Activated T-helper 17 cell treated with anti-CD3 and anti-CD28 coated beads, Interleukin-2, amount 50 U/mL, for 72 hours (primary cell): ENCODE measurements at regions not wholly inside any gene's neighbourhood (a gene's known extent, or its start where the extent isn't known, plus 50 kb on each side); places are given as distances from the start of the nearest gene placed in this dataset.

ENCODE experiments used
- ATAC-seq: fragments of 150-1000 bp; cut with Tn5 transposase; replicated peaks from 2 replicates; pipeline ENCODE4 v1.10.0; 2021; ENCODE audit warnings: mild to moderate bottlenecking, moderate library complexity
- H3K27ac Mint-ChIP-seq: one replicate; pipeline ENCODE4 v1.8.0; 2022; ENCODE audit warnings: mixed read lengths
- H3K27me3 Mint-ChIP-seq: one replicate; pipeline ENCODE4 v1.8.0; 2022; ENCODE audit warnings: mixed read lengths
- H3K36me3 Mint-ChIP-seq: one replicate; pipeline ENCODE4 v1.8.0; 2022; ENCODE audit warnings: low read depth, mild to moderate bottlenecking, mixed read lengths
- H3K4me1 Mint-ChIP-seq: one replicate; pipeline ENCODE4 v1.8.0; 2022; ENCODE audit warnings: mixed read lengths
- H3K4me3 Mint-ChIP-seq: one replicate; pipeline ENCODE4 v1.8.0; 2022; ENCODE audit warnings: mild to moderate bottlenecking, mixed read lengths
- H3K9me3 Mint-ChIP-seq: one replicate; pipeline ENCODE4 v1.8.0; 2022; ENCODE audit warnings: mixed read lengths

- Mint-ChIP-seq H3K27ac (no peak overlapping the region), H3K4me1 (no peaks in the 10 kb centered on the region), H3K27me3 (peaks cover 24% of the 10 kb centered on the region), H3K4me3 (no peak overlapping the region), H3K36me3 (no peaks in the 10 kb centered on the region), H3K9me3 (no peaks in the 10 kb centered on the region)
- no peak for ATAC-seq
Observed at GRCh38 chr12:127383281-127383680, 883.7 kb upstream of the TMEM132C start.

- no peak overlapping the region for H3K27ac Mint-ChIP-seq
- peaks cover 24% of the 10 kb centered on the region for H3K27me3 Mint-ChIP-seq
- no peak for ATAC-seq
- no peaks in the 10 kb centered on the region for H3K36me3 Mint-ChIP-seq
- no peak overlapping the region for H3K4me3 Mint-ChIP-seq
- no peaks in the 10 kb centered on the region for H3K4me1 Mint-ChIP-seq
- H3K9me3 Mint-ChIP-seq = no peaks in the 10 kb centered on the region
Observed at GRCh38 chr12:127386723-127387122, 880.2 kb upstream of the TMEM132C start.

DNA sequence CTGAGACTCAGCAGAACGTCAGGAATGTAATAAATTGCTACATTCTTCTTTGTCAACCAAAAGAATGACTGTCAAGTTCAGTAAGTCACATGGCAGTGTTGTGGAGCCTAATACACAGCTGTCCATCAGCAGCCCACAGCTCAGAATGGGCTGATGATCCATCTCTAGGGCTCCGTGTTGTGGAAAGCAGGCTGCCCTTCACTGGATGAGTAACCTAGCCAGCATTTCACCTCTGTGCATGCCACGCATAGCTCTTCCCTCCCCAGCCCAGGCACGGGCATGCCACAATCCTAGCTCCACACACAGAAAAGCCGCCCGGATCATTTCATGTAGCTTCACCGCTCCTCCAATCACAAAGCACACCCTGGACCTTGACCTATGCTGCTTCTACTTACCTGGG, 878.0 kb upstream of the TMEM132C start:
- peaks cover 24% of the 10 kb centered on the region for H3K27me3 Mint-ChIP-seq
- H3K4me3 Mint-ChIP-seq = no peak overlapping the region
- no peaks in the 10 kb centered on the region for H3K36me3 Mint-ChIP-seq
- no peak for ATAC-seq
- H3K9me3 Mint-ChIP-seq = no peaks in the 10 kb centered on the region
- H3K4me1 Mint-ChIP-seq = no peaks in the 10 kb centered on the region
- no peak overlapping the region for H3K27ac Mint-ChIP-seq

DNA sequence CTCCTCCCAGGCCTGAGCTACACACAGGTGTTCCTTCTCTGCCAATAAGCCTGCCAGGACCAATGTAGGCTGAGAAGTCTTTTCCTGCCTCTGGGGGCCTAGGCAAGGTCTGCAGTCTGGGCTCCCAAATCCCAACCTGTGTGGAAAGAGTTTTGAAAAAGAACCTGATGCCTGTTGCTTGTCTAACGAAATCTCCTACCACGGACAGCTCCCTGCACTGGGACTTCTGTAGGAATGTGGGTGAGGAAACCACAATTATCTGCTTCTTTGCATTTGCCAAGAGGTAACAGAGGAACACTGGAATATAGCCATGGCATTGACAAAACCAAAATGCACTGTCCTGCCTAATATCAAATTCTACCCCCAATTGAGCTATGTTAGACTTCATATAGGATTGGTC, 877.0 kb upstream of the TMEM132C start:
- no peaks in the 10 kb centered on the region for H3K36me3 Mint-ChIP-seq
- H3K27me3 Mint-ChIP-seq = peaks cover 19% of the 10 kb centered on the region
- H3K27ac Mint-ChIP-seq = no peak overlapping the region
- H3K4me3 Mint-ChIP-seq = no peak overlapping the region
- no peaks in the 10 kb centered on the region for H3K4me1 Mint-ChIP-seq
- H3K9me3 Mint-ChIP-seq = no peaks in the 10 kb centered on the region
- no peak for ATAC-seq

GRCh38 chr12:127393465-127393864, 873.5 kb upstream of the TMEM132C start:
- no peak overlapping the region for H3K27ac Mint-ChIP-seq
- H3K4me3 Mint-ChIP-seq = no peak overlapping the region
- H3K4me1 Mint-ChIP-seq = no peaks in the 10 kb centered on the region
- H3K27me3 Mint-ChIP-seq = peaks cover 25% of the 10 kb centered on the region
- H3K9me3 Mint-ChIP-seq = no peaks in the 10 kb centered on the region
- H3K36me3 Mint-ChIP-seq = no peaks in the 10 kb centered on the region
- ATAC-seq = no peak

- no peaks in the 10 kb centered on the region for H3K9me3 Mint-ChIP-seq
- no peak overlapping the region for H3K4me3 Mint-ChIP-seq
- peaks cover 25% of the 10 kb centered on the region for H3K27me3 Mint-ChIP-seq
- no peaks in the 10 kb centered on the region for H3K36me3 Mint-ChIP-seq
- H3K27ac Mint-ChIP-seq = no peak overlapping the region
- ATAC-seq = no peak
- H3K4me1 Mint-ChIP-seq = no peaks in the 10 kb centered on the region
Observed at GRCh38 chr12:127393896-127394295, 873.1 kb upstream of the TMEM132C start.

GRCh38 chr12:127396734-127397133, 870.2 kb upstream of the TMEM132C start:
- no peaks in the 10 kb centered on the region for H3K9me3 Mint-ChIP-seq
- ATAC-seq = no peak

DNA sequence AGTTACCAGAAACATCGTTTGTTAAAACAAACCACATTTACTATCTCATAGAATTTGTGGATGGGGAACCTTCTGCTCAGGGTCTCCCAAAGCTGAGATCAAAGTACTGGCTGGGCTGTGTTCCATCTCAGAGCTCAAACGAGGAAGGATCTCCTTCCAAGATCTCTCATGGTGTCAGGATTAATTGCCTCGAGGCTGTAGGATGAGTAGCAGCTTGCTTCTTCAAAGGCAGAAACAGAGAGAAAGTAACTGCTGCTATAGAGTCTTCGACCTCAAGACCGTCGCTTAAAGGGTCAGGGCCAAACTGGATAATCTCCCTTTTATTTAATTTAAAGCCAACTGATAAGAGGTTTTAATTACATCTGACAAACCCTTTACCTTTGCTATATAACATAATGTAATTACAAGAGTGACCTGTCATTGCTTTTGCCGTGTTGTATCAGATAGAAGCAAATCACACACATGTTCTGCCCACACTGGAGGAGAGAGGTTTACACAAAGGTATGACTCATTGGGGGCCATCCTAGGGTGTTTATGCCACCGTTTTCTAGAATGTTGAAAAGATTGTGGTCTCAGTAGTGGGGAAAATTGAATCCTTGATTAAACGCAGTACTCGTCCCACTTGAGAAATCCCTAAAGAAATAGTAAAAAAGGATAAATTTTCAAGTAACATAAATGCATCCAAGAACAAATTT, 868.8 kb upstream of the TMEM132C start:
- peaks cover 18% of the 10 kb centered on the region for H3K27me3 Mint-ChIP-seq
- H3K36me3 Mint-ChIP-seq = no peaks in the 10 kb centered on the region
- H3K4me1 Mint-ChIP-seq = no peaks in the 10 kb centered on the region
- no peaks in the 10 kb centered on the region for H3K9me3 Mint-ChIP-seq
- no peak for ATAC-seq
- no peak overlapping the region for H3K4me3 Mint-ChIP-seq
- H3K27ac Mint-ChIP-seq = no peak overlapping the region

More at GRCh38 chr12:127396734-127397133, 870.2 kb upstream of the TMEM132C start:
- H3K36me3 Mint-ChIP-seq = no peaks in the 10 kb centered on the region
- no peaks in the 10 kb centered on the region for H3K4me1 Mint-ChIP-seq
- H3K4me3 Mint-ChIP-seq = no peak overlapping the region
- H3K27me3 Mint-ChIP-seq = peaks cover 18% of the 10 kb centered on the region
- no peak overlapping the region for H3K27ac Mint-ChIP-seq

- Mint-ChIP-seq H3K27me3 (peaks cover 14% of the 10 kb centered on the region), H3K36me3 (no peaks in the 10 kb centered on the region), H3K9me3 (no peaks in the 10 kb centered on the region), H3K4me3 (no peak overlapping the region), H3K4me1 (no peaks in the 10 kb centered on the region), H3K27ac (no peak overlapping the region)
- ATAC-seq = no peak
Observed at GRCh38 chr12:127399451-127399850, 867.5 kb upstream of the TMEM132C start.

DNA sequence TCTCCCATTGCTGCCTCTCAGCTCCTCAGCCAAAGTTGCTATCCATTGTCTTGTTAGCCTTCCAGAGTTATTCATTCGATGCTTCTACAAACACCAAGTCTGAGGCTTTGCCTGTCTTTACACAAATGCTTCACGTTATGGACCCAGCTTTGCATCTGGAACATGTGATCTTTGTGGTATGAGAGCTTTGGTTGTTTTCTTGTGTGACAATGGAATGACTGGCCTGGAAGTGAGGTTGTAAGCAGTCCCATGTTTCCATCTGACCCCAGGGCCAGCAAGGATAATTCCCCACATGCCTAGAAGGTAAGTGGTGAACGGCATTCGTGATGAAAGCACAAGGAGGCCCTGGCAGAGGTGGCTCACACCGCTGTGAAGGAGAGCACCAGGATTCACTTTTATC, 866.7 kb upstream of the TMEM132C start:
- Mint-ChIP-seq H3K36me3 (no peaks in the 10 kb centered on the region), H3K4me3 (no peak overlapping the region), H3K4me1 (no peaks in the 10 kb centered on the region), H3K27ac (no peak overlapping the region), H3K9me3 (no peaks in the 10 kb centered on the region), H3K27me3 (peaks cover 14% of the 10 kb centered on the region)
- no peak for ATAC-seq

GRCh38 chr12:127401005-127401404, 866.0 kb upstream of the TMEM132C start:
- H3K4me1 Mint-ChIP-seq = no peaks in the 10 kb centered on the region
- H3K27me3 Mint-ChIP-seq = peaks cover 16% of the 10 kb centered on the region
- no peak for ATAC-seq
- no peak overlapping the region for H3K27ac Mint-ChIP-seq
- no peaks in the 10 kb centered on the region for H3K36me3 Mint-ChIP-seq
- H3K9me3 Mint-ChIP-seq = no peaks in the 10 kb centered on the region
- H3K4me3 Mint-ChIP-seq = no peak overlapping the region

DNA sequence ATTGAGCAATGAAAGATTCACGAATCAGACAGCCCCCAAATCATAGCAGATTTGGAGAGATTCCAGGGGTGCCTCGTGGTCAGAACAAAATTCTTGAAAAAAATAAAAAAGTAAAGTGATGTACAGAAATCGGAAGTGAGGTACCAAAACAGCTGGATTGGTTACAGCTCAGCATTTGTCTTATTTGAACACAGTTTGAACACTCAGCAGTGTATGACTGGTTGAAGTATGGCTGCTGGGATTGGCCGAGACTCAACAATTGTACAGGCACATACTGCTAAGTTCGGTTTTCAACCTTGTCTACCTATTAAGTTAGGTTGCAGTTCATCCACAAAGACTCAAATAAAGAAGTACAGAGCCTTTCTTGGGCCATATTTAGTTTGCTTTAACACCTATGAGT, 865.4 kb upstream of the TMEM132C start:
- Mint-ChIP-seq H3K4me1 (no peaks in the 10 kb centered on the region), H3K36me3 (no peaks in the 10 kb centered on the region)

DNA sequence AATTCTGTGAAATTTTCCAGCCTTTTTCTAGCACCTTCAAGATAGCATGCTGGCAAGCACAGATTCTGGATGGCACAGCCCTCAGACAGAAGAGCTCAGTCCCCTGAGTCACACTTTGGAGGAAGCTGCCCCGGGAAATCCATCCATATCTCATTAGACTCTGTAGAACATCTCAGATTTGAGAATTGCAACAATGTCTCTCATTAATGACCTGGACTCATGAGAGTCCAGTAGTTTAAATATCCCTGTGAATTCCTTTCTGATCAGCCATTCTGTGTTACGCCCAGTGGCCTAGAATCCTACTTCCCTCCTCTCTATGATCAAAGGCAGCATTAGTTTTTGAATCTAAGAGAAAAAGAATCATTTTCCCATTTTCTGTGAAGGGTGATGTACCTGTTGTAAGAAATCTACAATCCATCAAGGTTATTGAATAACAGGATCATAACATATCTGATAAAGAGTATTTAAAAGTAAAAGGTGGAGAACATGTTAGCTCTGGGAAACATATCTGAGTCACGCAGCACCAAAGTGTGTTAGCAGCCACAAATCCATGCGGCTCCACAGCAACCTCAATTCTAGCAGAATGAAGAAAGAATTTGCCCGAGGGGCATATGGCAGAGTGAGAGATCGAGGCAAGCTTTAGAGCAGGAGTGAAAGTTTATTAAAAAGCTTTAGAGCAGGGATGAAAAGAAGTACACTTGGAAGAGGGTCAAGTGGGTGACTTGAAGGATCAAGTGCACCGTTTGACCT, 855.6 kb upstream of the TMEM132C start:
- Mint-ChIP-seq H3K9me3 (no peaks in the 10 kb centered on the region), H3K4me3 (no peak overlapping the region), H3K27me3 (peaks cover 3% of the 10 kb centered on the region), H3K4me1 (no peaks in the 10 kb centered on the region), H3K27ac (no peak overlapping the region), H3K36me3 (no peaks in the 10 kb centered on the region)
- ATAC-seq = no peak

More for the DNA sequence above, 865.4 kb upstream of the TMEM132C start:
- Mint-ChIP-seq H3K27me3 (peaks cover 12% of the 10 kb centered on the region), H3K27ac (no peak overlapping the region), H3K9me3 (no peaks in the 10 kb centered on the region), H3K4me3 (no peak overlapping the region)
- ATAC-seq = no peak

GRCh38 chr12:127411981-127412380, 855.0 kb upstream of the TMEM132C start:
- Mint-ChIP-seq H3K4me1 (no peaks in the 10 kb centered on the region), H3K4me3 (no peak overlapping the region), H3K27me3 (peaks cover 3% of the 10 kb centered on the region), H3K36me3 (no peaks in the 10 kb centered on the region), H3K9me3 (no peaks in the 10 kb centered on the region), H3K27ac (no peak overlapping the region)
- ATAC-seq = no peak

DNA sequence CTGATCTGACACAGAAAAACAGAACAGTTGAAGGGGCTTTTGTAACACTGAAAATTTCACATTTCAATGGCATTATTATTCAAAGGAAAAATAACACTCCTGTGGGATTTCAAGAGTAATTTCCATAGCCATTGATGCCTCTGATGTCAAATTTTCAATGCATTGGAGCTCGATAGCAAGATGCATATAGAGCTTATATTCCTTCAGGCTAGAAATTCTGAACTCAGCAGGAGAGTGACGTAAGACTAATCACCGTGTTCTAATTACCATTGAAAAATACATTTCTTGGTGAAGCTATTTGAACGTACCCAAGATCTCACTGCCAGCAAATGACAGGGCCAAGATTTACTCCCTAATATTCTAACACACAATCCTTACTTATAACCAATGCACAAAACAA, 854.1 kb upstream of the TMEM132C start:
- H3K9me3 Mint-ChIP-seq = no peaks in the 10 kb centered on the region
- no peaks in the 10 kb centered on the region for H3K36me3 Mint-ChIP-seq
- H3K27ac Mint-ChIP-seq = no peak overlapping the region
- no peak for ATAC-seq
- H3K27me3 Mint-ChIP-seq = peaks cover 3% of the 10 kb centered on the region
- no peak overlapping the region for H3K4me3 Mint-ChIP-seq
- H3K4me1 Mint-ChIP-seq = no peaks in the 10 kb centered on the region
